GM04503 (cell line): ENCODE measurements at regions not wholly inside any gene's neighbourhood (a gene's known extent, or its start where the extent isn't known, plus 50 kb on each side); places are given as distances from the start of the nearest gene placed in this dataset.
A peak's percentile ranks its signal among the peaks of the same experiment; 100 is the strongest.

Experiments
- DNase-seq: peaks from one replicate; pipeline ENCODE4 v3.0.0-alpha.2; 2012; ENCODE audit warnings: low read depth

DNA sequence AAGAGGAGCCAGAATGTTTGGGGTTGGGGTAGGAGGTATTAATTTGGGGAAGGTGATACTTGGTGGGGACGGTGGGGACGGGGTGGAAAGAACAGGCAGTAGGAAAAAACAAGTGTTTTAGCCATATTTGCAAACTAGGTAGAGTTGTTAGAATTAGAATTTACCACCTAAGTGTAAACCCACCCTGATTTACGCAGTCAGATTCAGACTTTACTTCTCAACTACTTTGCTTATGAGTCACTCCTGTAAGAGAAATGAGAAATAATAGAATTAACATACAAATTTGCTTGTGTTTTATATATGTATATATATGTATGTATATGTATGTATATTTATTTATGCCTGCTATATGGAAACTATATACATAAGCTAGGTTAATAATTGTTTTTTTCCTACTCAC, 1168.2 kb upstream of the ZEB2 start:
- no peak for DNase-seq

DNA sequence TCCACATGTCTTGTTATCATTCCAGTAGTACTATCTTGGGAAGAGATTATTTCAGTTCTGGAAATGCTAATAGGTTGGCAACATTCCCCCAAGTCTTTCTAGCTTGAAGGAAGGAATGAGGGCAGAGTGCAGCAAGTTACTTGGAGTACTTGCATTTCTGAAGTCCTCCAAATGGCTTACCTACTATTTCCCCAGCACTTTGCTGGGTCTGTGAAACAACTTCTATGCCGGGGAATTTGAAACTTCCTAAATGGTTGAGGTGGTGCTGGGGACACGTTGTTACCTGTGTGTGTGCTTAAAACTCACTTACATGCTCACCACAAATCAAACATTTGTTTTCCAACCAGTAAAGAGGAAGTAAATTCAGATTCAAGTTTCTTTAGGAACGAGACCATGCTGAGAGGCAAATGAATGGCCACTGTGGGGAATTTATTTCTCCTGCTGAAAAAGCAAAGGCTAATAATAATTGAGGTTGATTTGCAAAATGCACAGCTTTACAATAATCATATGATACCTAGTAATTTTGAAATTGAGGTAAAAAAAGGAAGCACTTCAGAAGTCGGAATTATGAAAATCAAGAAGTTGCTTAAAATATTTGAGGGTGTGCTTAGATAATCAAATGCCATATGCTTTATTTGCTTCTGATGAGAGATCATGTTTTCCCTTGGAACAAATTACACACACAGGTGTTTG, 1167.7 kb upstream of the ZEB2 start:
- DNase-seq, result no peak

GRCh38 chr2:145685383-145686050, 1165.6 kb upstream of the ZEB2 start:
- DNase-seq, result no peak

GRCh38 chr2:145682546-145683157, 1162.7 kb upstream of the ZEB2 start:
- DNase-seq, result no peak

- no peak for DNase-seq
Measured at GRCh38 chr2:145680276-145680675, 1160.4 kb upstream of the ZEB2 start.

- no peak for DNase-seq
Measured at GRCh38 chr2:145677371-145677770, 1157.5 kb upstream of the ZEB2 start.

- DNase-seq, result no peak
Measured at GRCh38 chr2:145674705-145675104, 1154.8 kb upstream of the ZEB2 start.

DNA sequence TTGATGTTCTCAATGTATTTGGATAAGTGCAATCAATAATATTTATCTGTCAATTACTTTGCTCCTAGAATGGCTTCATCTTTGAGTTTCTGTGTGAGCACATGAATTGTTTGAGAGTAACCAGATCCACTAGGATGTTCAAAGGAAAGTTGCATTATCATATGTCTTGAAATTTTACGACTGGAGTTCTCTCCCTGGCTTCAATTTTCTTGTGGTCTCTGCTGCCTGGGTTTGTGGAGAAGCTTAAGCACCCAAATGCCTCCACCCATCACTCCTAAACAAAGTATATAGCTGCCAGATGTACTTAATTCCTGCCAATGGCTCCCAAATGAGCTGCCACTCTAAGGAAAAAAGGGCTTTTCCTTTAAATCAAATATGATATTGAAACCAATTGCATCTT, 1149.4 kb upstream of the ZEB2 start:
- no peak for DNase-seq

- no peak for DNase-seq
Measured at GRCh38 chr2:145666552-145666951, 1146.6 kb upstream of the ZEB2 start.

- no peak for DNase-seq
Measured at GRCh38 chr2:145657265-145657664, 1137.3 kb upstream of the ZEB2 start.

- no peak for DNase-seq
Measured at GRCh38 chr2:145655165-145655765, 1135.3 kb upstream of the ZEB2 start.

GRCh38 chr2:145654746-145655145, 1134.8 kb upstream of the ZEB2 start:
- DNase-seq, result no peak

DNA sequence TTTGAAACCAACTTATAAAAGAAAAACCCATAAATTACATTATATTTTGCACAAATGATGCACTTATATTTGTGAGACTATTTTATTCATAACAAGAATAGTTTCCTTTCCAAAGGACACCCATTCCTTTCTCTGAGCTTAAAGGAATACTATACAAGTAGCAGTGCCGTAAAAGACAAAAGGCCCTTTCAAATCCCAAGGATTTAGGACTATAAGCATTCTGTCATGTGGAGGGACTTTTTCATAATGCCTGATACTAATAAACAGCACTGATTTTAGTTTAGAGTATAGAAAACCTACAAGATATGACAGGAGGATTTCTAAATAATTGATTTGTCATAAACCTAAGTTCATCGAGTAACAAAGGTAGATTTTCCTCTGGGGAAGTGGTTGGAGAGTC, 1134.2 kb upstream of the ZEB2 start:
- no peak for DNase-seq

DNA sequence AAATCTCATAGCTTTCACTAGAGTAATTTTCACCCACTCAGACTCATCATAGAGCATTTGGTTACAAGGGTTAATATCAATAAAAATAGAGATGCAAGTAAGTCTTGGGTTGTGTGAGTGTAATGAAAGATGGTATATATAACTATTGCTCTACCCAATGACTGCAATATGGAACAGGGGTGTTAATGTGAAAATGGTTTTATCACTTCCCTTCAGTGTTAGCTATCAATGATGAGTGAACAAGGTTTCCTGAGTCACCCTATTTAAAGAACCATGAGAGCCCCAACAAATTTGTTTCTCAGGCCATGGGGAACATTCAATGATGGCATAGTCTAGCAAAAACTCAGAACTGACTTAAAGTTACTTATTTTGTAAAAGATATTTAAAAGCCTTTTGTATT, 1133.6 kb upstream of the ZEB2 start:
- DNase-seq, result no peak

DNA sequence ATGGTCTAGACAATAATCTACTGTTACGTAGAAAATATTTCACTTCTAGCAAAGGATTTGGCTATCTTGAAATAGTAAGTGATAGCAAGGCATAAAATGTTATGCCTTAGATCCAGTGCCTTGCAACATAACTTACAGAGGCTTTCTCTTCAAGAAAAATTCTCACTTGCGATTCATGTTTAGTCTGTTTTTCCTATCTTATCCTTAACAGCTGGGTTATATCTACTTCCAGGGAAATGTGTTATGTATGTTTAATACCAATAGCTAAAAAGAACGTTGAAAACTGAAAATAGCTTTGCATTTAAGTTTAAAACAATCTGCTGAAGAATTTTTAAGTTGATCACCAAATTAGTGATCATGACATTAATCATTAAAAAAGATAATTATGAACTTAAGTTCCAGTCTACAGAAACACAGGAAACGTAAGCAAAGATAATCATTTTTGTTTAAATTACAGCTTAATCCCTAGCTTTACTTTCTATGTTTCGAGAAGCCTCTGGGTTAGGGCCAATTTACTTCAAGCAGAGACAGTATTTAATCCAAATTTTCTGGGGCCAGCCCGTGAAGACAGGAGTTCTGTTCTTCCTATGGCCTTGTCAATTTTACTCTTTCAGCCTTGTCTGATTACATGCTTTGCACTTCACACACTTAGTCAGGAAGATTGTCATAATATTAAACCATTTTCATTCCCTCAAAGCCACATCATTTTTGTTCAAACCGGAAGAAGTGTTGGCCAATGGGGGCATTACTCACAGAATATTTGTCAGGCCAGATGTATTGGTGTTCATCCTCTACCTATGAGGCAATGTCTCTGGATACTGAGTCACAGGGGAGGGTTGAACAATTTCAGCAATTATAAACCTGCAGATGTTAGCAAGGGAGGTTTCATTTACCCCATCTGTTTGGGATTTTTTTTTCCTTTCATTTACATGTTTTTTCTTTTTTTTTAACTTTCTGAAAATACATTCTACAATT, 1132.9 kb upstream of the ZEB2 start:
- DNase-seq, result peak; percentile 73

DNA sequence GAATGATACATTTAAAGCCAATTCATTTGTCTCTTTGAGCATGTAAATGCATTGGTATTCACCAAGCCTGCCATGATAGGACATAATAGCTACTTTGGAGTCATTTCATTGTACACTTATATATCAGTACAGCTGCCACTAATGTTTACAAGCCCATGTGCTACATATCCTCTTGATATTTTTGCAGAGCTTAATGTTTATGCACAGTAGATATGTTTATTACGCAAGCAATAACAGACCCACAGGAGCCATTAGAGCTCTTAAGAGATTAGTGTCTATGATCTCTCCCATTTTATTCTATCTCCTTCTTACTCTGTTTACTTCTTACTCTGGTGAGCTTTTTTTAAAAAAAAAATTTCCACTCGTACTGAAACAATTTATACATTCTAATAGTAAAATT, 1132.1 kb upstream of the ZEB2 start:
- no peak for DNase-seq

DNA sequence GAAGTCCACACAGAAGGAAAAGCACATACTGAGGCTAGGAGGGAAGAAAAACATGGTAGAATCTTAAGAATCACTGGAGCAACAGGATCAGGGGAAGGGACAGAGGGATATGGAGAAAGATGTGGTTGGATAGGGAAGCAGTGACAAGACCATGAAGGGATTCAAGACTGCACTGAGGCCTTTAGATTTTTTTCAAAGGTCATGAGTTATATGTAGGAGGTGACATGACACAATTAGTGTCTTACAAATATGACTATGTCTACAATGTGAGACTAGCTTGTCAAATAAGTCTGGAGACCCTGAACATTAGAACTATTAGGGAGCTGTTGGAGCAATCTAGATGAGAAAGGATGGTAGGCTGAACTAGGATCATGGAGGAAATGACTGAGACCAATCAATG, 1130.3 kb upstream of the ZEB2 start:
- no peak for DNase-seq

- DNase-seq, result no peak
Measured at GRCh38 chr2:145649061-145649460, 1129.1 kb upstream of the ZEB2 start.

DNA sequence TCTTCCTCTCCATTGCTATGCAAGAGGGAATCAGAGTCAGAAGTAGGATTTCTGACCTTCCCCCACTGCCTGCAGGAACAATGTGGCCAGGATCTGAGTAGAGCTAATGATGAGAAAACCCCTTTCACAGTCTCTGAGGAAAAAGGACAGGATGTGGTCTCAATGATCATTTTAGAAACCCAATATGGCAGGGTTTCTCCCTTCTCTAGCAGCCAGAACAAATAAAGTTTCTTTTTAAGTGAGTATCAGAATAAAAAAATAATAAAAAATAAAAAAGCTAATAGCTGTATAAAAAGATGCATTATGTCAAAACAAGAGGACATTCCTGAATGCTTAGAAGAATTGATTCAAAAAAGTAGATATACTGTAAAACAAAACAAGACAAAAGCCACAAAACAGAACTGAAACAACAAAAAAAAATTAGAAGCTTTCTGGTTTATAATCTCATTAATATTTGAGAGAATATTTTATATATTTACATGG, 1124.9 kb upstream of the ZEB2 start:
- no peak for DNase-seq

- no peak for DNase-seq
Measured at GRCh38 chr2:145638675-145639074, 1118.8 kb upstream of the ZEB2 start.

DNA sequence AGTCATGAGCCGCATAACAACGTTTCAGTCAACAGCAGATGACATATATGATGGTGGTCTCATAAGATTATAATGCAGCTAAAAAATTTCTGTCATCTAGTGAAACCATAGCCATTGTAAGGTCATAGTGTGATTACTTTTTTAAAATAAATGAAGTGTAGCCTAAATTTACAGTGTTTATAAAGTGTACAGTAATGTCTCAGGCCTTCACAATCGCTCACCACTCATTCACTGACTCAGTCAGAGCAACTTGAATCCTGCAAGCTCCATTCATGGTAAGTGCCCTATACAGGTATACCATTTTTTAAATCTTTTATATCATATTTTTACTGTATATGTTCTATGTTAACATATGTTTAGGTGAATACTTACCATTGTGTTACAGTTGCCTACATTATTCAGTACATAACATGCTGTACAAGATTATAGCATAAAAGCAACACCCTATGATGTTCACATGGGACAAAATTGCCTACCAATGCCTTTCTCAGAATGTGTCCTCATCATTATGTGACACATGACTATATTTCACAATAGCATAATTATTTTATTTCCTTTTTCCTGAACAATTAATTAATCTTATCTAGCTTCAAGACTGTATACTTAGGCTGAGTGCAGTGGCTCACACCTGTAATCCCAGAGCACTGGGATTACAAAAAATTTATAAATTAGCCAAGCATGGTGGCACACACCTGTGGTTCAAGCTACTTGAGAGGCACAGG, 1115.9 kb upstream of the ZEB2 start:
- DNase-seq, result no peak
